IMR-90 (cell line): ENCODE measurements at regions not wholly inside any gene's neighbourhood (a gene's known extent, or its start where the extent isn't known, plus 50 kb on each side); places are given as distances from the start of the nearest gene placed in this dataset.

Experiments
- ATAC-seq: fragments of 200-7000 bp; cut with Tn5 transposase; 2 replicates; pipeline ENCODE4 v1.9.1; 2020; ENCODE audit warnings: low read depth, mild to moderate bottlenecking, moderate library complexity
- BruUV-seq: library from RNA; stranded (reverse); fragments of 400-500 nt; replicated peaks from 2 replicates; lab custom pipeline; 2021; lab: Mats Ljungman, UMichigan
- CTCF ChIA-PET: fragments of 300-600 bp; formaldehyde crosslinking; extraction: SDS; loops from one replicate; lab custom pipeline; 2021; ENCODE audit warnings: antibody characterized with exemption; lab: Yijun Ruan, JAX
- POLR2A ChIA-PET: fragments of 300-600 bp; sonication (Branson Sonifier 250); formaldehyde crosslinking; loops from one replicate; lab custom pipeline; 2022; ENCODE audit warnings: antibody characterized with exemption; ENCODE audit not compliant: unreplicated experiment; lab: Charles Lee
- DNase-seq: peaks from one replicate; pipeline ENCODE4 v3.0.0; 2013
- H2AFZ ChIP-seq: replicated peaks from 2 replicates; pipeline ENCODE3; 2013; ENCODE audit warnings: low read length, mild to moderate bottlenecking; ENCODE audit not compliant: poor library complexity
- H2AK5ac ChIP-seq: 2 replicates; pipeline ENCODE4 v1.6.1; 2013; ENCODE audit warnings: low read depth, low read length, inconsistent platforms
- H2AK9ac ChIP-seq: replicated peaks from 2 replicates; pipeline ENCODE3; 2013; ENCODE audit warnings: mild to moderate bottlenecking, low read depth, low read length, moderate library complexity; ENCODE audit not compliant: poor library complexity
- H2BK120ac ChIP-seq: 2 replicates; pipeline ENCODE4 v1.6.1; 2013; ENCODE audit warnings: low read depth, low read length, inconsistent platforms
- H2BK15ac ChIP-seq: 3 replicates; pipeline ENCODE4 v1.6.1; 2013; ENCODE audit warnings: low read depth, low read length, inconsistent platforms
- H2BK20ac ChIP-seq: 2 replicates; pipeline ENCODE4 v1.6.1; 2013; ENCODE audit warnings: low read depth, mild to moderate bottlenecking, inconsistent platforms, low read length, moderate library complexity
- H2BK5ac ChIP-seq: 2 replicates; pipeline ENCODE4 v1.6.1; 2013; ENCODE audit warnings: mild to moderate bottlenecking, low read depth, low read length, inconsistent platforms; ENCODE audit not compliant: poor library complexity, severe bottlenecking
- H3K14ac ChIP-seq: replicated peaks from 2 replicates; pipeline ENCODE4 v1.6.1; 2013; ENCODE audit warnings: low read depth, low read length, inconsistent platforms
- H3K18ac ChIP-seq: 2 replicates; pipeline ENCODE4 v1.6.1; 2013; ENCODE audit warnings: low read depth, low read length, control low read depth
- H3K23ac ChIP-seq: 2 replicates; pipeline ENCODE4 v1.6.1; 2013; ENCODE audit warnings: low read depth, low read length, inconsistent platforms
- H3K27ac ChIP-seq: 2 replicates; pipeline ENCODE4 v1.5.1; 2013; ENCODE audit warnings: mild to moderate bottlenecking, control low read depth, low read length; ENCODE audit not compliant: insufficient read depth
- H3K27me3 ChIP-seq: 2 replicates; pipeline ENCODE4 v1.6.1; 2013; ENCODE audit warnings: low read length; ENCODE audit not compliant: control insufficient read depth, insufficient read depth
- H3K36me3 ChIP-seq: 2 replicates; pipeline ENCODE4 v1.6.1; 2013; ENCODE audit warnings: low read length, mixed read lengths; ENCODE audit not compliant: control insufficient read depth, insufficient read depth
- H3K4ac ChIP-seq: 2 replicates; pipeline ENCODE4 v1.6.1; 2013; ENCODE audit warnings: low read depth, low read length, inconsistent platforms
- H3K4me1 ChIP-seq: 2 replicates; pipeline ENCODE4 v1.6.1; 2013; ENCODE audit warnings: low read length, mixed read lengths; ENCODE audit not compliant: control insufficient read depth, insufficient read depth
- H3K4me2 ChIP-seq: 2 replicates; pipeline ENCODE4 v1.6.1; 2013; ENCODE audit warnings: low read depth, mild to moderate bottlenecking, control low read depth, low read length, moderate library complexity
- H3K4me3 ChIP-seq: 2 replicates; pipeline ENCODE4 v1.5.1; 2013; ENCODE audit warnings: low read depth, mild to moderate bottlenecking, control low read depth, low read length, moderate library complexity; ENCODE audit not compliant: insufficient read depth
- H3K56ac ChIP-seq: 2 replicates; pipeline ENCODE4 v1.6.1; 2013; ENCODE audit warnings: low read length, inconsistent platforms; ENCODE audit not compliant: insufficient read depth; ENCODE audit errors: extremely low read depth
- H3K79me1 ChIP-seq, 2 experiments: 2 replicates each; pipeline ENCODE4 v1.6.1; 2013; ENCODE audit warnings: low read length in 2 of 2, inconsistent platforms in 1 of 2, low read depth in 1 of 2
- H3K9ac ChIP-seq: 2 replicates; pipeline ENCODE4 v1.6.1; 2013; ENCODE audit warnings: low read depth, low read length, control low read depth
- H3K9me1 ChIP-seq: 2 replicates; pipeline ENCODE4 v1.6.1; 2013; ENCODE audit warnings: low read length, inconsistent platforms; ENCODE audit not compliant: insufficient read depth
- H3K9me3 ChIP-seq: 2 replicates; pipeline ENCODE4 v1.6.1; 2013; ENCODE audit warnings: low read length; ENCODE audit not compliant: control insufficient read depth, insufficient read depth
- H4K20me1 ChIP-seq: 2 replicates; pipeline ENCODE4 v1.6.1; 2013; ENCODE audit warnings: low read length, inconsistent platforms; ENCODE audit not compliant: insufficient read depth
- H4K5ac ChIP-seq: 2 replicates; pipeline ENCODE4 v1.6.1; 2013; ENCODE audit warnings: mild to moderate bottlenecking, low read depth, low read length, control low read depth
- H4K8ac ChIP-seq, 2 experiments: 2 replicates each; pipeline ENCODE4 v1.6.1; 2013; ENCODE audit warnings: low read depth in 2 of 2, low read length in 2 of 2, control low read depth in 1 of 2, inconsistent platforms in 1 of 2
- H4K91ac ChIP-seq: 2 replicates; pipeline ENCODE4 v1.6.1; 2013; ENCODE audit warnings: low read depth, low read length, inconsistent platforms; ENCODE audit not compliant: insufficient read depth
- BHLHE40 ChIP-seq: fragments of 150-350 bp; IDR thresholded peaks from 2 replicates; pipeline ENCODE4 v1.6.1; 2016; ENCODE audit warnings: mild to moderate bottlenecking, low read depth, low read length
- CEBPB ChIP-seq: IDR thresholded peaks from 2 replicates; pipeline ENCODE4 v1.6.1; 2012; ENCODE audit warnings: low read depth, low read length, improper control_type of control experiment
- CHD1 ChIP-seq: IDR thresholded peaks from 2 replicates; pipeline ENCODE4 v1.6.1; 2012; ENCODE audit warnings: low read depth, low read length, improper control_type of control experiment
- FOS ChIP-seq: fragments of 150-350 bp; IDR thresholded peaks from 2 replicates; pipeline ENCODE4 v1.6.1; 2016; ENCODE audit warnings: low read depth, low read length
- MAFK ChIP-seq: IDR thresholded peaks from 2 replicates; pipeline ENCODE4 v1.6.1; 2012; ENCODE audit warnings: low read depth, low read length, improper control_type of control experiment
- MAZ ChIP-seq: IDR thresholded peaks from 2 replicates; pipeline ENCODE4 v1.6.1; 2012; ENCODE audit warnings: low read depth, mild to moderate bottlenecking, low read length, improper control_type of control experiment, moderate library complexity, borderline replicate concordance
- MXI1 ChIP-seq: IDR thresholded peaks from 2 replicates; pipeline ENCODE4 v1.6.1; 2012; ENCODE audit warnings: low read depth, mild to moderate bottlenecking, low read length, moderate library complexity, borderline replicate concordance
- NFE2L2 ChIP-seq: fragments of 150-350 bp; IDR thresholded peaks from 2 replicates; pipeline ENCODE4 v1.6.1; 2016; ENCODE audit warnings: low read depth, mild to moderate bottlenecking, low read length
- POLR2A ChIP-seq: IDR thresholded peaks from 2 replicates; pipeline ENCODE4 v1.6.1; 2012; ENCODE audit warnings: mild to moderate bottlenecking, low read depth, low read length
- RAD21 ChIP-seq: IDR thresholded peaks from 2 replicates; pipeline ENCODE4 v1.6.1; 2012; ENCODE audit warnings: low read length, improper control_type of control experiment
- RCOR1 ChIP-seq: IDR thresholded peaks from 2 replicates; pipeline ENCODE4 v1.6.1; 2012; ENCODE audit warnings: mild to moderate bottlenecking, low read length, improper control_type of control experiment; ENCODE audit not compliant: insufficient replicate concordance
- RFX5 ChIP-seq: IDR thresholded peaks from 2 replicates; pipeline ENCODE4 v1.8.0; 2012; ENCODE audit warnings: low read depth, mild to moderate bottlenecking, low read length, moderate library complexity
- SMC3 ChIP-seq: fragments of 150-350 bp; IDR thresholded peaks from 2 replicates; pipeline ENCODE4 v1.6.1; 2016; ENCODE audit warnings: low read depth, mild to moderate bottlenecking, antibody characterized with exemption, low read length, moderate library complexity
- WGBS, 2 experiments: methylation state at CpG; one replicate each; pipeline versions ENCODE4 v1.1.5 to v1.1.7; 2013; ENCODE audit warnings: missing lambda C conversion rate in 2 of 2; ENCODE audit not compliant: insufficient read length in 1 of 2; ENCODE audit errors: extremely low coverage in 2 of 2; 5-methylcytosine and 5-hydroxymethylcytosine counted together
- dilution Hi-C: fragments of 300-500 bp; cut with HindIII; formaldehyde crosslinking; loops from one replicate; pipeline ENCODE4 v1.14.3; 2018; ENCODE audit warnings: low sequenced_read_pairs; ENCODE audit not compliant: unreplicated experiment
- in situ Hi-C: fragments of 300-500 bp; cut with MboI; formaldehyde crosslinking; loops from 3 replicates; pipeline ENCODE4 v1.14.3; 2019; ENCODE audit warnings: low sequenced_read_pairs, inconsistent platforms, mixed read lengths
- intact Hi-C: fragments of 100-400 bp; cut with micrococcal nuclease; formaldehyde crosslinking; loops from 2 replicates; pipeline ENCODE4 v1.10.0; 2022
- TF ChIP-seq, protein P1 (sequence below): conservative IDR thresholded peaks from 2 replicates; pipeline ENCODE4 v1.5.1; 2012; ENCODE audit warnings: mild to moderate bottlenecking, low read depth, low read length, improper control_type of control experiment
- TF ChIP-seq, protein P2 (sequence below): fragments of 150-350 bp; IDR thresholded peaks from 2 replicates; pipeline ENCODE4 v1.6.1; 2016; ENCODE audit warnings: low read depth, mild to moderate bottlenecking, low read length, moderate library complexity, borderline replicate concordance

- Histone ChIP-seq H2AFZ (no peak overlapping the region), H3K27me3 (no peaks in the 10 kb centered on the region), H3K4me2 (no peak overlapping the region), H4K8ac (no peak overlapping the region), H3K4me3 (no peak overlapping the region), H2AK9ac (no peak overlapping the region), H2AK5ac (no peak overlapping the region), H3K14ac (no peak overlapping the region), H2BK20ac (no peak overlapping the region), H3K9me3 (peaks cover 6% of the 10 kb centered on the region; the same call in 1 of the 2 replicates), H3K4me1 (no peaks in the 10 kb centered on the region), H3K27ac (no peak overlapping the region), H3K18ac (no peak overlapping the region), H2BK15ac (no peak overlapping the region), H3K23ac (no peak overlapping the region), H3K56ac (no peak overlapping the region), H2BK5ac (no peak overlapping the region), H3K4ac (no peak overlapping the region), H3K79me1 (no peaks in the 10 kb centered on the region), H2BK120ac (no peak overlapping the region), H4K20me1 (no peaks in the 10 kb centered on the region), H3K9ac (no peak overlapping the region), H4K91ac (no peak overlapping the region), H3K36me3 (no peaks in the 10 kb centered on the region), H3K9me1 (no peaks in the 10 kb centered on the region), H4K5ac (no peak overlapping the region)
- intact Hi-C loops = no loop called here
- dilution Hi-C loops = no loop called here
- POLR2A ChIA-PET = no interaction called here
- CTCF ChIA-PET = no interaction called here
- ATAC-seq = no peak
- TF ChIP-seq POLR2A (no peak), MAFK (no peak), BHLHE40 (no peak), NFE2L2 (no peak), RFX5 (no peak), RCOR1 (no peak), MAZ (no peak), CEBPB (no peak), RAD21 (no peak), SMC3 (no peak), FOS (no peak), CHD1 (no peak), MXI1 (no peak)
- TF ChIP-seq, protein P1, sequence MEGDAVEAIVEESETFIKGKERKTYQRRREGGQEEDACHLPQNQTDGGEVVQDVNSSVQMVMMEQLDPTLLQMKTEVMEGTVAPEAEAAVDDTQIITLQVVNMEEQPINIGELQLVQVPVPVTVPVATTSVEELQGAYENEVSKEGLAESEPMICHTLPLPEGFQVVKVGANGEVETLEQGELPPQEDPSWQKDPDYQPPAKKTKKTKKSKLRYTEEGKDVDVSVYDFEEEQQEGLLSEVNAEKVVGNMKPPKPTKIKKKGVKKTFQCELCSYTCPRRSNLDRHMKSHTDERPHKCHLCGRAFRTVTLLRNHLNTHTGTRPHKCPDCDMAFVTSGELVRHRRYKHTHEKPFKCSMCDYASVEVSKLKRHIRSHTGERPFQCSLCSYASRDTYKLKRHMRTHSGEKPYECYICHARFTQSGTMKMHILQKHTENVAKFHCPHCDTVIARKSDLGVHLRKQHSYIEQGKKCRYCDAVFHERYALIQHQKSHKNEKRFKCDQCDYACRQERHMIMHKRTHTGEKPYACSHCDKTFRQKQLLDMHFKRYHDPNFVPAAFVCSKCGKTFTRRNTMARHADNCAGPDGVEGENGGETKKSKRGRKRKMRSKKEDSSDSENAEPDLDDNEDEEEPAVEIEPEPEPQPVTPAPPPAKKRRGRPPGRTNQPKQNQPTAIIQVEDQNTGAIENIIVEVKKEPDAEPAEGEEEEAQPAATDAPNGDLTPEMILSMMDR = no peak
- TF ChIP-seq, protein P2, sequence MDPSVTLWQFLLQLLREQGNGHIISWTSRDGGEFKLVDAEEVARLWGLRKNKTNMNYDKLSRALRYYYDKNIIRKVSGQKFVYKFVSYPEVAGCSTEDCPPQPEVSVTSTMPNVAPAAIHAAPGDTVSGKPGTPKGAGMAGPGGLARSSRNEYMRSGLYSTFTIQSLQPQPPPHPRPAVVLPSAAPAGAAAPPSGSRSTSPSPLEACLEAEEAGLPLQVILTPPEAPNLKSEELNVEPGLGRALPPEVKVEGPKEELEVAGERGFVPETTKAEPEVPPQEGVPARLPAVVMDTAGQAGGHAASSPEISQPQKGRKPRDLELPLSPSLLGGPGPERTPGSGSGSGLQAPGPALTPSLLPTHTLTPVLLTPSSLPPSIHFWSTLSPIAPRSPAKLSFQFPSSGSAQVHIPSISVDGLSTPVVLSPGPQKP = no peak
- in situ Hi-C loops = no loop called here
- no TSS peak for BruUV-seq
- 17% methylated on average over 1 of the region's 5 CpGs; no CpG with 5 or more reads in 1 of the 2 experiments for WGBS, 2 experiments
- no peak for DNase-seq
Observed at GRCh38 chr5:12845549-12846159, 941.4 kb upstream of the CTNND2 start.
